WTC11 (cell line): ENCODE measurements at regions not wholly inside any gene's neighbourhood (a gene's known extent, or its start where the extent isn't known, plus 50 kb on each side); places are given as distances from the start of the nearest gene placed in this dataset.
"Not testable (repeated sequence)": the region's sequence is repeated elsewhere in the genome, so short reads cannot be mapped to it uniquely, and the experiment has no call there.

Source experiments
- ATAC-seq: fragments of 200-7000 bp; cut with Tn5 transposase; 2 replicates; pipeline ENCODE4 v1.10.0; 2021; ENCODE audit warnings: mild to moderate bottlenecking, moderate library complexity
- CTCF ChIA-PET: fragments of 300-600 bp; sonication (Branson Sonifier 250); formaldehyde crosslinking; loops from one replicate; lab custom pipeline; 2021; ENCODE audit warnings: antibody characterized with exemption; lab: Charles Lee
- POLR2A ChIA-PET: fragments of 350-600 bp; sonication (Branson Sonifier 250); formaldehyde crosslinking; loops from one replicate; lab custom pipeline; 2021; ENCODE audit warnings: antibody characterized with exemption; lab: Charles Lee
- DNase-seq: peaks from one replicate; pipeline ENCODE4 v3.0.0; 2021; ENCODE audit warnings: low spot score
- H3K27ac Mint-ChIP-seq: 2 replicates; pipeline ENCODE4 v1.8.0; 2021; ENCODE audit warnings: mixed read lengths
- H3K27me3 Mint-ChIP-seq: 2 replicates; pipeline ENCODE4 v1.8.0; 2021; ENCODE audit warnings: low read depth, mild to moderate bottlenecking, moderate library complexity, mixed read lengths
- H3K36me3 Mint-ChIP-seq: 2 replicates; pipeline ENCODE4 v1.8.0; 2021; ENCODE audit warnings: mixed read lengths
- H3K4me1 Mint-ChIP-seq: 2 replicates; pipeline ENCODE4 v1.8.0; 2022; ENCODE audit warnings: mixed read lengths
- H3K4me3 Mint-ChIP-seq: 2 replicates; pipeline ENCODE4 v1.8.0; 2021; ENCODE audit warnings: mild to moderate bottlenecking, moderate library complexity, mixed read lengths
- H3K9me3 Mint-ChIP-seq: 2 replicates; pipeline ENCODE4 v1.8.0; 2021; ENCODE audit warnings: mixed read lengths
- ELF4 ChIP-seq: sonication (generic); formaldehyde crosslinking; IDR thresholded peaks from 2 replicates; pipeline ENCODE4 v1.8.1; 2022; ENCODE audit warnings: low read depth, mild to moderate bottlenecking, moderate library complexity, missing genetic modification reagents
- IRF1 ChIP-seq: sonication (generic); formaldehyde crosslinking; IDR thresholded peaks from 2 replicates; pipeline ENCODE4 v1.8.0; 2023; ENCODE audit warnings: missing genetic modification reagents
- NFATC4 ChIP-seq: fragments of 250-450 bp; sonication (Bioruptor Pico); IDR thresholded peaks from 2 replicates; pipeline ENCODE4 v1.9.0; 2021; ENCODE audit warnings: mild to moderate bottlenecking
- NFYB ChIP-seq: sonication (generic); formaldehyde crosslinking; conservative IDR thresholded peaks from 2 replicates; pipeline ENCODE4 v1.8.0; 2022; ENCODE audit warnings: low read depth, missing genetic modification reagents
- PREB ChIP-seq: sonication (generic); formaldehyde crosslinking; IDR thresholded peaks from 2 replicates; pipeline ENCODE4 v1.8.1; 2022; ENCODE audit warnings: mild to moderate bottlenecking, missing genetic modification reagents, moderate library complexity, borderline replicate concordance
- RELA ChIP-seq: sonication (generic); formaldehyde crosslinking; IDR thresholded peaks from 2 replicates; pipeline ENCODE4 v1.8.1; 2022; ENCODE audit warnings: missing genetic modification reagents, mild to moderate bottlenecking, borderline replicate concordance
- RORB ChIP-seq: fragments of 250-450 bp; sonication (Bioruptor Pico); IDR thresholded peaks from 2 replicates; pipeline ENCODE4 v1.9.0; 2021; ENCODE audit warnings: mild to moderate bottlenecking
- SOX15 ChIP-seq: fragments of 250-450 bp; sonication (Bioruptor Pico); IDR thresholded peaks from 2 replicates; pipeline ENCODE4 v1.9.0; 2021; ENCODE audit warnings: mild to moderate bottlenecking
- TCF7 ChIP-seq: sonication (generic); formaldehyde crosslinking; IDR thresholded peaks from 2 replicates; pipeline ENCODE4 v1.8.0; 2022; ENCODE audit warnings: mild to moderate bottlenecking, low read depth, missing genetic modification reagents, moderate library complexity
- TP53 ChIP-seq: sonication (generic); formaldehyde crosslinking; IDR thresholded peaks from 2 replicates; pipeline ENCODE4 v1.8.1; 2023; ENCODE audit warnings: mild to moderate bottlenecking, missing genetic modification reagents
- ZNF219 ChIP-seq: sonication (generic); formaldehyde crosslinking; IDR thresholded peaks from 2 replicates; pipeline ENCODE4 v1.8.0; 2023; ENCODE audit warnings: missing genetic modification reagents, mild to moderate bottlenecking, borderline replicate concordance
- ZNF396 ChIP-seq: fragments of 250-450 bp; sonication (Bioruptor Pico); IDR thresholded peaks from 2 replicates; pipeline ENCODE4 v1.8.0; 2021; ENCODE audit warnings: mild to moderate bottlenecking, moderate library complexity, borderline replicate concordance
- ZNF423 ChIP-seq: fragments of 250-450 bp; sonication (Bioruptor Pico); IDR thresholded peaks from 2 replicates; pipeline ENCODE4 v2.1.2; 2022; ENCODE audit warnings: mild to moderate bottlenecking, moderate library complexity
- ZNF425 ChIP-seq: fragments of 250-450 bp; sonication (Bioruptor Pico); conservative IDR thresholded peaks from 2 replicates; pipeline ENCODE4 v1.9.0; 2021; ENCODE audit warnings: mild to moderate bottlenecking
- TF ChIP-seq, protein P1 (sequence below): fragments of 200-600 bp; IDR thresholded peaks from 2 replicates; pipeline ENCODE4 v1.8.0; 2022; ENCODE audit warnings: antibody characterized with exemption

GRCh38 chr5:10885026-10885425, 124.0 kb upstream of the DAP start:
- peaks cover 4% of the 10 kb centered on the region for H3K4me1 Mint-ChIP-seq
- H3K4me3 Mint-ChIP-seq, result no peak overlapping the region
- H3K27me3 Mint-ChIP-seq, result no peaks in the 10 kb centered on the region
- ATAC-seq (no peak), DNase-seq (no peak)
- H3K36me3 Mint-ChIP-seq, result peaks cover 4% of the 10 kb centered on the region; the same call in 1 of the 2 replicates
- CTCF ChIA-PET, result no interaction called here
- H3K9me3 Mint-ChIP-seq, result peaks cover 26% of the 10 kb centered on the region
- TF ChIP-seq TP53 (CRISPR knock-in tag) (no peak), RELA (CRISPR knock-in tag) (no peak), ZNF423 (CRISPR knock-in tag) (no peak), RORB (CRISPR knock-in tag) (no peak), ELF4 (CRISPR knock-in tag) (no peak), PREB (no peak), ZNF396 (CRISPR knock-in tag) (no peak), NFYB (CRISPR knock-in tag) (no peak), ZNF219 (no peak), ZNF425 (CRISPR knock-in tag) (no peak), TCF7 (CRISPR knock-in tag) (no peak)
- H3K27ac Mint-ChIP-seq, result no peak overlapping the region
- POLR2A ChIA-PET, result no interaction called here

- H3K27ac Mint-ChIP-seq, H3K4me3 Mint-ChIP-seq, H3K4me1 Mint-ChIP-seq, DNase-seq, H3K27me3 Mint-ChIP-seq, H3K36me3 Mint-ChIP-seq, POLR2A ChIA-PET, CTCF ChIA-PET, ATAC-seq: not testable (repeated sequence)
- peaks cover 15% of the 10 kb centered on the region for H3K9me3 Mint-ChIP-seq
Measured at GRCh38 chr5:10883945-10884344, 122.9 kb upstream of the DAP start.

DNA sequence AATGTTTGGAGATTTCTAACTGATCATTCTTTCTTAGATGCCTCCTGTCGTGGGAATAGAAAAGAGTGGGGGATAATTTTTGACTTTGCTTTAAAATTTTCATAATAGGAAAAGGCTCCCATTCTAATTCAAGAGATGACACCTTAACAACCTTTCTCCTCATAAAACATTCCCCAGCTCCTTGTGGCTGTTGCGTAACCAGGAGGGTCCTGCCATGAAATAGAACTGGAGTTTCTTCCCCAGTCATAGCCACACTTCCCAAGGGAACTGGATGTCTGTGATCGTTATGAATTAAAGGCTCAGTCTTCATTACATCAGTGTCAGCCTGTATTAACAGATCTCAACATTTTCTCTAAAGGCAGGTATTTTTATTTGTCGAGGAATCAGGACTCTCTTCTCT, 119.9 kb upstream of the DAP start:
- POLR2A ChIA-PET, result interaction anchor here (0.5 kb wide), 1 partner anchor 236 kb away, joined by 3 read pairs; no protein-coding TSS in a partner anchor
- Mint-ChIP-seq H3K27me3 (no peaks in the 10 kb centered on the region), H3K9me3 (peaks cover 7% of the 10 kb centered on the region), H3K36me3 (no peaks in the 10 kb centered on the region; the same call in 1 of the 2 replicates), H3K4me1 (peaks cover 4% of the 10 kb centered on the region), H3K4me3 (no peak overlapping the region), H3K27ac (no peak overlapping the region)
- DNase-seq (no peak), ATAC-seq (no peak)
- TF ChIP-seq IRF1 (CRISPR knock-in tag) (no peak), NFATC4 (CRISPR knock-in tag) (no peak), SOX15 (CRISPR knock-in tag) (no peak)
- TF ChIP-seq, protein P1, sequence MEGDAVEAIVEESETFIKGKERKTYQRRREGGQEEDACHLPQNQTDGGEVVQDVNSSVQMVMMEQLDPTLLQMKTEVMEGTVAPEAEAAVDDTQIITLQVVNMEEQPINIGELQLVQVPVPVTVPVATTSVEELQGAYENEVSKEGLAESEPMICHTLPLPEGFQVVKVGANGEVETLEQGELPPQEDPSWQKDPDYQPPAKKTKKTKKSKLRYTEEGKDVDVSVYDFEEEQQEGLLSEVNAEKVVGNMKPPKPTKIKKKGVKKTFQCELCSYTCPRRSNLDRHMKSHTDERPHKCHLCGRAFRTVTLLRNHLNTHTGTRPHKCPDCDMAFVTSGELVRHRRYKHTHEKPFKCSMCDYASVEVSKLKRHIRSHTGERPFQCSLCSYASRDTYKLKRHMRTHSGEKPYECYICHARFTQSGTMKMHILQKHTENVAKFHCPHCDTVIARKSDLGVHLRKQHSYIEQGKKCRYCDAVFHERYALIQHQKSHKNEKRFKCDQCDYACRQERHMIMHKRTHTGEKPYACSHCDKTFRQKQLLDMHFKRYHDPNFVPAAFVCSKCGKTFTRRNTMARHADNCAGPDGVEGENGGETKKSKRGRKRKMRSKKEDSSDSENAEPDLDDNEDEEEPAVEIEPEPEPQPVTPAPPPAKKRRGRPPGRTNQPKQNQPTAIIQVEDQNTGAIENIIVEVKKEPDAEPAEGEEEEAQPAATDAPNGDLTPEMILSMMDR, result no peak
- CTCF ChIA-PET, result interaction anchor here (1.1 kb wide), 1 partner anchor 106 kb away, joined by 3 read pairs; no protein-coding TSS in a partner anchor

- H3K9me3 Mint-ChIP-seq, ATAC-seq, H3K4me1 Mint-ChIP-seq, H3K27ac Mint-ChIP-seq, CTCF ChIA-PET, POLR2A ChIA-PET, H3K36me3 Mint-ChIP-seq, H3K4me3 Mint-ChIP-seq, H3K27me3 Mint-ChIP-seq, DNase-seq: not testable (repeated sequence)
Measured at GRCh38 chr5:10876996-10877395, 116.0 kb upstream of the DAP start.
